ENCODE measurements at regions not wholly inside any gene's neighbourhood (a gene's known extent, or its start where the extent isn't known, plus 50 kb on each side); places are given as distances from the start of the nearest gene placed in this dataset.

DNA sequence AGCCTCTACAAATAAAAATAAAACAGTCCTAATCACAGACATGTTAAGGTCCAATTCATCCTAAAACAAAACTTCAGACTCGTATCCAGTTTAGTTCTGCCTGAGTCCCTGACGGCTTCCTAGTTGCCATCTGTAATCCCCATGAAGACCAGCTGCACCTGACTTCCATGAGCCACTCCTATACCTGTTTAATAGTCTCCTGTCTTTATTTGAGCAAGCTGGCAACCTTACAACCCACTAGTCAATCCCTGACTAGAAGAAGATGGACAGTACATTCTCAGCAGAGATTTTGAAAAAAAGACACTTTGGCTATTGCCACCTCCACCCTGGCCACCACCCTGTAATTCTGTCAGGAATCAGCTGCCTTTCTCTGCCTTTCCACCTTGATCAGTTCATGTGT is 197.7 kb downstream of the HIBADH start:
- no peak for DNase-seq

DNA sequence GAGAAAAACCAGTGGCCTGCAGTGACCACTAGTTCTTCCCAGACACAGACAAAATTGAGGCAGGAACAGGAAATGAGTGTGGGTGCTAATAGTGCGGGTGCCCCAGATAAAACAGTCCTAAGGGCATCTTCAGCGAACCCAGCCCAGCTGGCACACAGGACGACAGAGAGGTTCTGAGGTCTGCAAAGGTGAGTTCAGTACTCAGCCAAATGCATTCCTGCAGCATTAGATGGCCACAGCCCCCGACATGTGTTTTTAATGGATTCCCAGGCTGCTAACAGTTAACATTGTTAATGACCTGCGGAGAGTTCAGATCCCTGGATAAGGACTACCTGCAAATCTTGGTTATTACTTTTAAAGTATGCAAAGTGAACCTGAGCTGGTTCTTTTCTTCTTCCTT is 196.0 kb downstream of the HIBADH start:
- no peak for DNase-seq

DNA sequence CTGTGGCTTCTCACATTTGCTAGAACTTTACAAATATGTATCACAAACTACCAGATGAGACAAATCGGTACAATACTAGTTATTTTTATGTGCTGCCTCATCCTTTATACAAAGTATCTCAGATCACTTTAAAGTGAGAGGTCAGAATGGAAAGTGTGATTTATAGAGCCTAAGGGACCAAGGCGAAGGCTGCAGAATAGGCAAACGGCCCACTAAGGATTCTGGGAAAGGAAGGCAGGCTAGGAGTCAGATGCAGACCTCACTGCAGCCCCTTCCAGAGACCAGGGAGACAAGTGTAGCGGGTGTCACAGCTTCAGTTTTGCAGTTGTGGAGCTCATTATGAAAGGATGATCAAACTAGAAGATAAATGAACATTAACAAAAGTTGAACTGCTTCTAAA is 190.6 kb downstream of the HIBADH start:
- DNase-seq, result no peak

Measured in NCI-H510A (cell line).